OCI-LY3 (cell line): ENCODE measurements at regions not wholly inside any gene's neighbourhood (a gene's known extent, or its start where the extent isn't known, plus 50 kb on each side); places are given as distances from the start of the nearest gene placed in this dataset.

Experiments used
- EZH2phosphoT487 ChIP-seq: fragments of 200-600 bp; shearing (Covaris generic); IDR thresholded peaks from 2 replicates; pipeline ENCODE4 v1.6.1; 2018; ENCODE audit warnings: antibody characterized with exemption, mixed run types, low read depth
- TF ChIP-seq, protein P1 (sequence below): fragments of 200-600, 300-600 bp; sonication (generic); IDR thresholded peaks from 2 replicates; pipeline ENCODE4 v1.5.1; 2014; ENCODE audit warnings: antibody characterized with exemption, low read length, low read depth

DNA sequence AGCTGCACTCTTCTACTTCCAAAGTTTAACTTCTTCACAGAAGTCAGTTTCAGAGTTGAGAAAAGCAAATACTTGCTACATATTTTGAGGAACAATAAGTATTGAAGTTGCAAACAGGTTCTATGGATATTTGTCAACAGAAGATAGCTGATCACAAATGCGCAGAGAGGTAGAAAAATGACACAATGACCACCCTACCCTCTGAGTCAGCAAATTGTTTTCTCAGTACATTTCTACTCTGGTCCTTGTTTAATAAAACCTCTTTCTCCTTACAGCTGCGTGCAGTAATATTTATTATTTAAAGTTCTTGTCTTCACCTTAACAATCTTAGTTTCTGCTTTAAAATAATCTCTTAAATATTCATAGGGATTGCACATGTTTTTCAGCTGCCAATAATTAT lies 855.1 kb upstream of the CTNND2 start:
- TF ChIP-seq, protein P1, sequence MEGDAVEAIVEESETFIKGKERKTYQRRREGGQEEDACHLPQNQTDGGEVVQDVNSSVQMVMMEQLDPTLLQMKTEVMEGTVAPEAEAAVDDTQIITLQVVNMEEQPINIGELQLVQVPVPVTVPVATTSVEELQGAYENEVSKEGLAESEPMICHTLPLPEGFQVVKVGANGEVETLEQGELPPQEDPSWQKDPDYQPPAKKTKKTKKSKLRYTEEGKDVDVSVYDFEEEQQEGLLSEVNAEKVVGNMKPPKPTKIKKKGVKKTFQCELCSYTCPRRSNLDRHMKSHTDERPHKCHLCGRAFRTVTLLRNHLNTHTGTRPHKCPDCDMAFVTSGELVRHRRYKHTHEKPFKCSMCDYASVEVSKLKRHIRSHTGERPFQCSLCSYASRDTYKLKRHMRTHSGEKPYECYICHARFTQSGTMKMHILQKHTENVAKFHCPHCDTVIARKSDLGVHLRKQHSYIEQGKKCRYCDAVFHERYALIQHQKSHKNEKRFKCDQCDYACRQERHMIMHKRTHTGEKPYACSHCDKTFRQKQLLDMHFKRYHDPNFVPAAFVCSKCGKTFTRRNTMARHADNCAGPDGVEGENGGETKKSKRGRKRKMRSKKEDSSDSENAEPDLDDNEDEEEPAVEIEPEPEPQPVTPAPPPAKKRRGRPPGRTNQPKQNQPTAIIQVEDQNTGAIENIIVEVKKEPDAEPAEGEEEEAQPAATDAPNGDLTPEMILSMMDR, result no peak
- no peak for TF ChIP-seq EZH2phosphoT487
